ENCODE measurements at regions not wholly inside any gene's neighbourhood (a gene's known extent, or its start where the extent isn't known, plus 50 kb on each side); places are given as distances from the start of the nearest gene placed in this dataset.

DNA sequence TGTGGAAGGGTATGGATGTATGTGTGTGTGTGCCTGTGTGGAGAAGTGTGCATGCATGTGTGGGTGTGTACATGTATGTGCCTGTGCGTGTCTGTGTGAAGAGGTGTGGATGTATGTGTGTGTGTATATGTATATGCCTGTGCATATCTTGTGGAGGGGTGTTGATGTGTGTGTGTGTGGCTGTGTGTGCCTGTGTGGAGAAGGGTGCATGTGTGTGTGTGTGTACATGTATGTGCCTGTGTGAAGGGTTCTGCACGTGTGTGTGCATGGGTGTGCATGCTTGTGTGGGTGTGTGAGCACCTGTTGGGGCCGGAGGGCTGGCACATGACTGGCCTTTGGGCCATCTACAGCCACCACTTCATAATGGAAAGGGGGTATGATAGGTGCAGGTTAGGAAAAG is 291.4 kb downstream of the IRX2 start (continued):
- TF ChIP-seq CHD7 (IDR thresholded peaks at IDR 0.05; ENCODE audit: insufficient replicate concordance, low read length) (no peak), SAP30 (IDR thresholded peaks at IDR 0.05; ENCODE audit: insufficient read depth, insufficient replicate concordance, low read length) (no peak), TAF1 (IDR thresholded peaks at IDR 0.05; ENCODE audit: low read depth, low read length) (no peak), YY1 (IDR thresholded peaks at IDR 0.05; ENCODE audit: low read depth, low read length) (no peak), POLR2A (IDR thresholded peaks at IDR 0.05; ENCODE audit: control extremely low read depth in 1 of 2, low read depth in 2 of 2, low read length in 2 of 2) (no peak), CREB1 (IDR thresholded peaks at IDR 0.05) (no peak), HDAC6 (IDR thresholded peaks at IDR 0.05; ENCODE audit: low read depth, low read length) (no peak), TEAD4 (IDR thresholded peaks at IDR 0.05; ENCODE audit: low read depth, low read length) (no peak)

Data from H1 (cell line).